ENCODE measurements at regions not wholly inside any gene's neighbourhood (a gene's known extent, or its start where the extent isn't known, plus 50 kb on each side); places are given as distances from the start of the nearest gene placed in this dataset.

DNA sequence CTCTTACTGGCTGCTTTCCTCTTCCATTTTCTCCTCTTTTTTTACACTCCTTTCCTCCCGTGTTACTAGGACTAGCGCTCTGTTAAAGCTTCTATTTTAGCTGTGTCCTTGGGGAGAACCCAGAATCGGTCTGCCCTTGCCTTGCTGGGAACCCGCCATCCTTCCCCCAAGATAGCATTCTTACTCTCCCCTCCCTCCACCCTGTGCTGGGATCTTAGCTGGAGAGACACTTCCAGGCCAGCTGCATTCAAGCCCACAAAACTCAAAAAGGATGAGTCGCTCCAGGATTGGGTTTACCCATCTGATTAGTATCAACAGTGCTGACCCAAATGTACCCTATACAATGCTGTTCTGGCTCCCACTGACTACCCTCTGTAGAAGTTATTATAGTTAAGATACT is 200.5 kb upstream of the ASIC2 start:
- TF ChIP-seq, protein P1, sequence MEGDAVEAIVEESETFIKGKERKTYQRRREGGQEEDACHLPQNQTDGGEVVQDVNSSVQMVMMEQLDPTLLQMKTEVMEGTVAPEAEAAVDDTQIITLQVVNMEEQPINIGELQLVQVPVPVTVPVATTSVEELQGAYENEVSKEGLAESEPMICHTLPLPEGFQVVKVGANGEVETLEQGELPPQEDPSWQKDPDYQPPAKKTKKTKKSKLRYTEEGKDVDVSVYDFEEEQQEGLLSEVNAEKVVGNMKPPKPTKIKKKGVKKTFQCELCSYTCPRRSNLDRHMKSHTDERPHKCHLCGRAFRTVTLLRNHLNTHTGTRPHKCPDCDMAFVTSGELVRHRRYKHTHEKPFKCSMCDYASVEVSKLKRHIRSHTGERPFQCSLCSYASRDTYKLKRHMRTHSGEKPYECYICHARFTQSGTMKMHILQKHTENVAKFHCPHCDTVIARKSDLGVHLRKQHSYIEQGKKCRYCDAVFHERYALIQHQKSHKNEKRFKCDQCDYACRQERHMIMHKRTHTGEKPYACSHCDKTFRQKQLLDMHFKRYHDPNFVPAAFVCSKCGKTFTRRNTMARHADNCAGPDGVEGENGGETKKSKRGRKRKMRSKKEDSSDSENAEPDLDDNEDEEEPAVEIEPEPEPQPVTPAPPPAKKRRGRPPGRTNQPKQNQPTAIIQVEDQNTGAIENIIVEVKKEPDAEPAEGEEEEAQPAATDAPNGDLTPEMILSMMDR (conservative IDR thresholded peaks at IDR 0.05; ENCODE audit: low read depth, low read length): no peak
- TF ChIP-seq EZH2 (IDR thresholded peaks at IDR 0.05; ENCODE audit: borderline replicate concordance, low read depth, low read length, poor library complexity, severe bottlenecking): no peak
